Transverse colon (tissue), 4 donors: ENCODE measurements at regions not wholly inside any gene's neighbourhood (a gene's known extent, or its start where the extent isn't known, plus 50 kb on each side); places are given as distances from the start of the nearest gene placed in this dataset.

Experiments
- DNase-seq: peaks from one replicate; pipeline ENCODE4 v3.0.0-alpha.2; 2019
- H3K27ac ChIP-seq, 4 donors: fragments of 200-600 bp; sonication (generic); 2 replicates each; pipeline ENCODE4 v1.5.1; 2016 to 2018; ENCODE audit warnings: inconsistent platforms in 4 of 4
- H3K27me3 ChIP-seq: fragments of 200-600 bp; sonication (generic); 2 replicates; pipeline ENCODE4 v1.5.1; 2017; ENCODE audit warnings: inconsistent platforms
- H3K36me3 ChIP-seq, 4 donors: fragments of 200-600 bp; sonication (generic); 2 replicates each; pipeline ENCODE4 v1.5.1; 2017 to 2019; ENCODE audit warnings: inconsistent platforms in 4 of 4
- H3K4me1 ChIP-seq, 4 donors: fragments of 200-600 bp; sonication (generic); 2 replicates each; pipeline ENCODE4 v1.5.1; 2017 to 2020; ENCODE audit warnings: inconsistent platforms in 4 of 4
- H3K4me3 ChIP-seq, 4 donors: fragments of 200-600 bp; sonication (generic); 1 replicate in 1 of 4; 2 replicates in 3 of 4; pipeline versions ENCODE4 v1.5.1 to v1.6.1; 2017 to 2019; ENCODE audit warnings: inconsistent platforms in 4 of 4
- H3K9me3 ChIP-seq, 2 donors: fragments of 200-600 bp; sonication (generic); 2 replicates each; pipeline ENCODE4 v1.5.1; 2017 to 2019; ENCODE audit warnings: inconsistent platforms in 2 of 2
- EP300 ChIP-seq: sonication (generic); formaldehyde crosslinking; IDR thresholded peaks from one replicate; pipeline ENCODE4 v1.6.1; 2017; ENCODE audit warnings: antibody characterized with exemption, low read depth
- POLR2A ChIP-seq: fragments of 450-650 bp; IDR thresholded peaks from one replicate; pipeline ENCODE4 v1.6.1; 2016; ENCODE audit warnings: antibody characterized with exemption, mild to moderate bottlenecking, moderate library complexity
- POLR2AphosphoS5 ChIP-seq, 3 donors: sonication (generic); formaldehyde crosslinking; IDR thresholded peaks; one replicate each; pipeline ENCODE4 v1.6.1; 2016; ENCODE audit warnings: antibody characterized with exemption in 3 of 3
- WGBS, 2 donors: methylation state at CpG; one replicate each; pipeline ENCODE4 v1.1.5; 2018; ENCODE audit warnings: low coverage in 1 of 2; 5-methylcytosine and 5-hydroxymethylcytosine counted together
- in situ Hi-C, 4 donors: fragments of 200-750 bp; cut with MboI; loops; one replicate each; pipeline versions ENCODE4 v1.15.0 to v1.15.1; 2017; ENCODE audit warnings: low sequenced_read_pairs in 3 of 4, low pct_ligation_motif_present in 1 of 4, low pct_unique_long_range_greater_than_20kb in 1 of 4
- intact Hi-C: fragments of 100-400 bp; cut with DNase I; formaldehyde crosslinking; loops from one replicate; pipeline ENCODE4 v1.15.1; 2023; ENCODE audit warnings: low total_unique reads
- TF ChIP-seq, protein P1 (sequence below), 5 experiments: fragments of 200-600 bp in 3 of 5; fragments of 450-650 bp in 2 of 5; sonication (generic) in 3 of 5; IDR thresholded peaks; 1 replicate in 2 of 5; 2 replicates in 3 of 5; pipeline ENCODE4 v1.5.1; 2016 to 2017; ENCODE audit warnings: antibody characterized with exemption in 5 of 5, inconsistent platforms in 3 of 5, mild to moderate bottlenecking in 2 of 5, moderate library complexity in 1 of 5

DNA sequence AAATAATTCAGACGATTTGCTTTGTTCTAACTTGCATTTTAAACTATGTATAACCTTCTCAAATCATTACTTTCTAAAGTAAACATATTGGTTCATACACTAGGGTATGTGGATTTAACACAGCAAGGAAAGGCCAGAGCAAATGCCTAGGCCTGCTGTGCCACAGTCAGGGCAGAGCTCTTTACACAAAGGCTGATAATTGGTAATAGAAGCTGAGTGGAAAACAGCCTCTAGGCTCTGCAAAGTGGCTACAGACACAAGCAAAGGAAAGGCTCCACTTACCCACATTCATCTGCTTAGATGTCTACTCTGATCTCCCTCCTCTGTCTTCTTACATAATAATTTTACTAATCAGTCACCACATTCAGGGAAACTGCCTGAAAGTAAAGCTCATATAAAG is 382.9 kb downstream of the OLFM4 start:
- no peaks in the 10 kb centered on the region for H3K4me1 ChIP-seq
- intact Hi-C loops (no loop called here), in situ Hi-C loops (no loop called here)
- H3K9me3 ChIP-seq, result no peaks in the 10 kb centered on the region
- no peaks in the 10 kb centered on the region for H3K27me3 ChIP-seq
- no peak overlapping the region for H3K4me3 ChIP-seq
- no peak for DNase-seq
- no peak overlapping the region for H3K27ac ChIP-seq
- TF ChIP-seq POLR2A (no peak), EP300 (no peak)
- no peaks in the 10 kb centered on the region for H3K36me3 ChIP-seq
- 31 to 40% methylated on average over 1 of the region's 1 CpG for WGBS, 2 donors

DNA sequence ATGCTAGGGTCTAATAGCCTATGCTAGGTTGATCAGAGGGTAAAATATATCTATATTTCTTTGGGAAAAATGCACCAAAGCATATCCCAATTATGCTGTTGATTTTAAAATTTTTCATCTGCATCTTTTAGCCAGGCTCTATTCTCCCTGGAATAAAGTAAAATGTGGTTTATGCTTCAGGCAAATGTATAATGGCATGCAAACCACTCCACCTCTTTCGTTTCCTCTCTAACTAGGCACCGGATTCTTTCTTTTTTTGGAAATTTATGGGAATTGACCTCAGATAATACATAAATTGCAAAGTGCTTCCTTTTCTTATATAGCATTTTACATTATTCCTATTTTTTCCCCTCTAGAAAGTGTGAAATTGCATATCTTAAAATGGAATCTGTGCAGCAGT is 386.5 kb downstream of the OLFM4 start:
- Histone ChIP-seq H3K27me3 (no peaks in the 10 kb centered on the region), H3K9me3 (no peaks in the 10 kb centered on the region), H3K4me3 (no peak overlapping the region), H3K36me3 (no peaks in the 10 kb centered on the region), H3K27ac (no peak overlapping the region), H3K4me1 (no peaks in the 10 kb centered on the region)
- no peak for DNase-seq
- intact Hi-C loops (no loop called here), in situ Hi-C loops (no loop called here)
- 68 to 84% methylated on average over 2 of the region's 2 CpGs for WGBS, 2 donors
- TF ChIP-seq POLR2AphosphoS5 (IDR thresholded peaks at IDR 0.05) (no peak), POLR2A (no peak), EP300 (no peak)
- TF ChIP-seq, protein P1, sequence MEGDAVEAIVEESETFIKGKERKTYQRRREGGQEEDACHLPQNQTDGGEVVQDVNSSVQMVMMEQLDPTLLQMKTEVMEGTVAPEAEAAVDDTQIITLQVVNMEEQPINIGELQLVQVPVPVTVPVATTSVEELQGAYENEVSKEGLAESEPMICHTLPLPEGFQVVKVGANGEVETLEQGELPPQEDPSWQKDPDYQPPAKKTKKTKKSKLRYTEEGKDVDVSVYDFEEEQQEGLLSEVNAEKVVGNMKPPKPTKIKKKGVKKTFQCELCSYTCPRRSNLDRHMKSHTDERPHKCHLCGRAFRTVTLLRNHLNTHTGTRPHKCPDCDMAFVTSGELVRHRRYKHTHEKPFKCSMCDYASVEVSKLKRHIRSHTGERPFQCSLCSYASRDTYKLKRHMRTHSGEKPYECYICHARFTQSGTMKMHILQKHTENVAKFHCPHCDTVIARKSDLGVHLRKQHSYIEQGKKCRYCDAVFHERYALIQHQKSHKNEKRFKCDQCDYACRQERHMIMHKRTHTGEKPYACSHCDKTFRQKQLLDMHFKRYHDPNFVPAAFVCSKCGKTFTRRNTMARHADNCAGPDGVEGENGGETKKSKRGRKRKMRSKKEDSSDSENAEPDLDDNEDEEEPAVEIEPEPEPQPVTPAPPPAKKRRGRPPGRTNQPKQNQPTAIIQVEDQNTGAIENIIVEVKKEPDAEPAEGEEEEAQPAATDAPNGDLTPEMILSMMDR (IDR thresholded peaks at IDR 0.05), result no peak

DNA sequence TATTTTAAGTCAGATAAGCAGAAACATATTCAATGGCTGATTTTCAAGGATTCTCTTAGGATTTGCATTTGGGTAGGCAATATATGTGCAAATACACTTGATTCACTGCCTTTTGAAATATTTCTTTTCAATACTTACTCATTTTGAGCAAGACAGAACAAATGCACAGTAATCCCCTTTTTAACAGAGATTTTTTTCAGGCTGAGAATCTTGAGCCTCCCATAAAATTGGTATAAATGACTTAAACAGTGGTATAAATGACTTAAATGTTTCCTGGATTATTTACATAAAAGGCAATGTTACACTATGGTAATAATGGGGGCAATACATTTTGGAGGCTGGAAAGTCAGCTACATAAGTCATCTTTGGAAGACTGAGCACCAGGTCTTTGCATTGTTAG is 389.0 kb downstream of the OLFM4 start:
- TF ChIP-seq, protein P1 (IDR thresholded peaks at IDR 0.05), result no peak
- no peak for TF ChIP-seq EP300
- TF ChIP-seq POLR2A, result no peak
- TF ChIP-seq POLR2AphosphoS5 (IDR thresholded peaks at IDR 0.05), result no peak
- Histone ChIP-seq H3K36me3 (no peaks in the 10 kb centered on the region), H3K27me3 (no peaks in the 10 kb centered on the region), H3K9me3 (no peaks in the 10 kb centered on the region), H3K27ac (no peak overlapping the region), H3K4me3 (no peak overlapping the region), H3K4me1 (no peaks in the 10 kb centered on the region)
- intact Hi-C loops, result no loop called here
- DNase-seq, result no peak
- in situ Hi-C loops, result no loop called here

DNA sequence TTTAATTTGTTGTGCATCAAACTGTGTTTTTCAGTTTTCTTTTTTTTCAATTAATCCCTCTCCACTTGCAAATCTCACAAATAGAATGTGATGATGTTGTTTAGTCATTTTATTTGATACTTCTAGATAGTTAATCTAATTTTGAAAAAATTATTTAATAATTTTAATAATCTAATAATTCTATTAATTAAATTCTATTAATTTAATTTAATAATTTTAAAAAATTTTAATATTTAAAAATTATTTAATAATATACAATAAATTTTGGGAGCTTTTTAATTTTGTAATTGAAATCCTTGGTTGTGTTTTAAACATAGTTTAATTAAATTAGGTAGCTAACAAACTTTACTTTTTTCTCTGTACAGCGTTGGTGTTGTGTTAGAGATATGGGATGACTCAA is 393.8 kb downstream of the OLFM4 start:
- no peaks in the 10 kb centered on the region for H3K9me3 ChIP-seq
- in situ Hi-C loops, result no loop called here
- 67 to 74% methylated on average over 1 of the region's 1 CpG for WGBS, 2 donors

DNA sequence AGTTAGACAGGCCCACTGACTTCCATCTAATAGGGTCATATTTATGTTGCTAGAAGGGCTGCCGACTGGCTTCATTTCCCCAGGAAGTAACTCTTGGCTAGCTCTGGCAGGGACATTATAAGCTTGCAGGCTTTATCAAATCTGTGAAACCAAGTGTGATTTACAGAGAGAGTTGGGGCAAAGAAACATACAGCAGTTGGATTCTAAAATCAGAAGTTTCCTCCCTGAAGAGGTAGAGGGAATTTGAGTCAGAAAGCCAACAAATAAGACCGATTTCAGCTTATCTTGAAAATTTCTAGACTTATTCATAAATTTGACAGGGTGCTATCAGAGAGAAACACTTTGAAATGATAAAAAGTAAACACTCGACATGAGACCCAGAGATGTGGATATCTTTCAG is 407.8 kb downstream of the OLFM4 start:
- WGBS, 2 donors, result 61 to 68% methylated on average over 3 of the region's 3 CpGs
- no peak for DNase-seq
- no peak for TF ChIP-seq POLR2A
- TF ChIP-seq, protein P1 (IDR thresholded peaks at IDR 0.05), result no peak
- no peak for TF ChIP-seq EP300
- no peaks in the 10 kb centered on the region for H3K4me1 ChIP-seq
- no peaks in the 10 kb centered on the region for H3K36me3 ChIP-seq
- H3K27ac ChIP-seq, result no peak overlapping the region
- H3K4me3 ChIP-seq, result no peak overlapping the region
- intact Hi-C loops, result no loop called here
- H3K9me3 ChIP-seq, result no peaks in the 10 kb centered on the region
- in situ Hi-C loops, result no loop called here
- H3K27me3 ChIP-seq, result no peaks in the 10 kb centered on the region

More for the DNA sequence above, 393.8 kb downstream of the OLFM4 start:
- no peaks in the 10 kb centered on the region for H3K36me3 ChIP-seq
- no peak overlapping the region for H3K4me3 ChIP-seq
- no peaks in the 10 kb centered on the region for H3K4me1 ChIP-seq
- H3K27me3 ChIP-seq, result no peaks in the 10 kb centered on the region
- DNase-seq, result no peak
- H3K27ac ChIP-seq, result no peak overlapping the region
- TF ChIP-seq POLR2AphosphoS5 (IDR thresholded peaks at IDR 0.05) (no peak), EP300 (no peak), POLR2A (no peak)
- TF ChIP-seq, protein P1 (IDR thresholded peaks at IDR 0.05), result no peak
- intact Hi-C loops, result no loop called here
